Midbrain (tissue), 1 donor: ENCODE measurements at regions not wholly inside any gene's neighbourhood (a gene's known extent, or its start where the extent isn't known, plus 50 kb on each side); places are given as distances from the start of the nearest gene placed in this dataset.
"Not testable (repeated sequence)": the region's sequence is repeated elsewhere in the genome, so short reads cannot be mapped to it uniquely, and the experiment has no call there.

Experiments used
- DNase-seq: peaks from one replicate; lab custom pipeline; 2025; lab: John Stamatoyannopoulos, UW

- DNase-seq: not testable (repeated sequence)
Observed at GRCh38 chrX:134045372-134045771, 60.0 kb upstream of the GPC3 start.

- DNase-seq: not testable (repeated sequence)
Observed at GRCh38 chrX:134067107-134067506, 81.7 kb upstream of the GPC3 start.

- DNase-seq: not testable (repeated sequence)
Observed at GRCh38 chrX:134071899-134072298, 86.5 kb upstream of the GPC3 start.

GRCh38 chrX:134073341-134073740 lies 87.9 kb upstream of the GPC3 start:
- DNase-seq: no peak

GRCh38 chrX:134074151-134074550 lies 88.8 kb upstream of the GPC3 start:
- no peak for DNase-seq

- DNase-seq: no peak
Observed at GRCh38 chrX:134075894-134076718, 90.7 kb upstream of the GPC3 start.

- DNase-seq: no peak
Observed at GRCh38 chrX:134095366-134095765, 110.0 kb upstream of the GPC3 start.

GRCh38 chrX:134101636-134102035 lies 116.2 kb upstream of the GPC3 start:
- no peak for DNase-seq

GRCh38 chrX:134115270-134115669 lies 121.7 kb upstream of the CCDC160 start:
- DNase-seq: no peak

GRCh38 chrX:134137341-134137740 lies 99.6 kb upstream of the CCDC160 start:
- DNase-seq: no peak

GRCh38 chrX:134139090-134139489 lies 97.9 kb upstream of the CCDC160 start:
- DNase-seq: no peak

- no peak for DNase-seq
Observed at GRCh38 chrX:134144231-134144630, 92.8 kb upstream of the CCDC160 start.

GRCh38 chrX:134146493-134146892 lies 90.5 kb upstream of the CCDC160 start:
- DNase-seq: no peak

- no peak for DNase-seq
Observed at GRCh38 chrX:134148172-134148692, 88.8 kb upstream of the CCDC160 start.

- no peak for DNase-seq
Observed at GRCh38 chrX:134158821-134159512, 78.0 kb upstream of the CCDC160 start.

GRCh38 chrX:134161162-134161561 lies 75.8 kb upstream of the CCDC160 start:
- DNase-seq: no peak

GRCh38 chrX:134162032-134162431 lies 75.0 kb upstream of the CCDC160 start:
- no peak for DNase-seq

- DNase-seq: no peak
Observed at GRCh38 chrX:134163836-134164235, 73.1 kb upstream of the CCDC160 start.

- no peak for DNase-seq
Observed at GRCh38 chrX:134167591-134168203, 69.3 kb upstream of the CCDC160 start.

- peak; percentile 48 for DNase-seq
Observed at GRCh38 chrX:134171661-134172587, 65.1 kb upstream of the CCDC160 start.

- peak; percentile 42 for DNase-seq
Observed at GRCh38 chrX:134172588-134173259, 64.3 kb upstream of the CCDC160 start.
